ENCODE measurements at regions not wholly inside any gene's neighbourhood (a gene's known extent, or its start where the extent isn't known, plus 50 kb on each side); places are given as distances from the start of the nearest gene placed in this dataset.

- TF ChIP-seq, protein P1, sequence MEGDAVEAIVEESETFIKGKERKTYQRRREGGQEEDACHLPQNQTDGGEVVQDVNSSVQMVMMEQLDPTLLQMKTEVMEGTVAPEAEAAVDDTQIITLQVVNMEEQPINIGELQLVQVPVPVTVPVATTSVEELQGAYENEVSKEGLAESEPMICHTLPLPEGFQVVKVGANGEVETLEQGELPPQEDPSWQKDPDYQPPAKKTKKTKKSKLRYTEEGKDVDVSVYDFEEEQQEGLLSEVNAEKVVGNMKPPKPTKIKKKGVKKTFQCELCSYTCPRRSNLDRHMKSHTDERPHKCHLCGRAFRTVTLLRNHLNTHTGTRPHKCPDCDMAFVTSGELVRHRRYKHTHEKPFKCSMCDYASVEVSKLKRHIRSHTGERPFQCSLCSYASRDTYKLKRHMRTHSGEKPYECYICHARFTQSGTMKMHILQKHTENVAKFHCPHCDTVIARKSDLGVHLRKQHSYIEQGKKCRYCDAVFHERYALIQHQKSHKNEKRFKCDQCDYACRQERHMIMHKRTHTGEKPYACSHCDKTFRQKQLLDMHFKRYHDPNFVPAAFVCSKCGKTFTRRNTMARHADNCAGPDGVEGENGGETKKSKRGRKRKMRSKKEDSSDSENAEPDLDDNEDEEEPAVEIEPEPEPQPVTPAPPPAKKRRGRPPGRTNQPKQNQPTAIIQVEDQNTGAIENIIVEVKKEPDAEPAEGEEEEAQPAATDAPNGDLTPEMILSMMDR (IDR thresholded peaks at IDR 0.05), result no peak
- no peak for TF ChIP-seq ZFX (IDR thresholded peaks at IDR 0.05; ENCODE audit: borderline replicate concordance)
These were observed 125.1 kb downstream of the TFPI2 start for GRCh38 chr7:93765475-93765874.

Measured in 22Rv1 (cell line).